NCI-H1092 (cell line): ENCODE measurements at regions not wholly inside any gene's neighbourhood (a gene's known extent, or its start where the extent isn't known, plus 50 kb on each side); places are given as distances from the start of the nearest gene placed in this dataset.
"Not testable (repeated sequence)": the region's sequence is repeated elsewhere in the genome, so short reads cannot be mapped to it uniquely, and the experiment has no call there.

Source experiments
- DNase-seq: peaks from one replicate; lab custom pipeline; 2025; lab: John Stamatoyannopoulos, UW

GRCh38 chr3:82177774-82178173 lies 416.3 kb upstream of the GBE1 start:
- no peak for DNase-seq

DNA sequence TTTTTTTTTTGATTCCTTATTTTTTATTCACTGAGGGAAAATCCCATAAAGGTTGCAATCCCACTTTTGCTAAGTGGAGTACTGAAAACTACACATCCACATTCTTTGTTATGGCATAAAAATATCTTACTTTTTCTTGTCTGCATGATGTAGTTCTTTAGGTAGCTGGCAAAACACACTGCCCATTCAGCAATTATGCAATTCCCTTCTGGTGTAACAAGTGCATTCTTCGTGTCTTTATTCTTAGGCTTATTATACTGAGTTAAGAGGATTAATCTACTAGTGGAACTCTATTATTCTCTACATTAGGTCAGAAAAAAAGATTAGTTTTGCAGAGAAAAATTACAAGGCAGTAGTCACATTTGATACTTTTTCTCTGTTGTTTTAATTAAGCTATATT lies 403.8 kb upstream of the GBE1 start:
- DNase-seq = no peak

DNA sequence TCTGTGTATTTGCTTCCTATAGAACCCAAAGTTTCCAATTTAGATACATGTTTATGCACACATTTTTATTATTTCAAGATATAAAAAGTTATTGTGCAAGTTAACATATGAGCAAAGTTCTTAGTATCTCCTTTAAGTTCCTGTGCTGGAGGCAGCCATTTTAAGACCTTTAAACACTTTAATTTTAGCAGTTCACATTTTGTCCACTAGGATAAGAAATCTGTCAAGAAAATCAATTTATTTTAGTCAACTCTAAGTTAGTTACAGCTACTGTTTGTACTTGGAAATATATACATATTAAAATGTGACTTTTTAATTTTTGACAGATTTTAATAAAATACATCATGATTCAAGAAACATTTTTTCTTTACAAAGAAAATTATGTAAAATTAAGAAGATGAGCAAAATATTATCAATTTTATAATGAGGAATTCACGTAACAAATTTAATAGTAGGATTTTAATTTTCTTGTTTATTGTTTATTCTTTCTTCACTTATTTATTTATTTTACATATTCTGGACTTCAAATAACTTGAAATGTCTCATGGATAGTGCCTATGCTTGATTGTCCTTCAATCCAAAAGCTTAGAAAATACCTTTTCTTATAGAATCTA lies 402.6 kb upstream of the GBE1 start:
- no peak for DNase-seq

- DNase-seq = no peak
These were observed 396.5 kb upstream of the GBE1 start for GRCh38 chr3:82157952-82158351.

GRCh38 chr3:82153892-82154291 lies 392.4 kb upstream of the GBE1 start:
- DNase-seq = not testable (repeated sequence)

- DNase-seq = no peak
These were observed 384.3 kb upstream of the GBE1 start for GRCh38 chr3:82145742-82146141.

- no peak for DNase-seq
These were observed 383.4 kb upstream of the GBE1 start for GRCh38 chr3:82144811-82145210.

DNA sequence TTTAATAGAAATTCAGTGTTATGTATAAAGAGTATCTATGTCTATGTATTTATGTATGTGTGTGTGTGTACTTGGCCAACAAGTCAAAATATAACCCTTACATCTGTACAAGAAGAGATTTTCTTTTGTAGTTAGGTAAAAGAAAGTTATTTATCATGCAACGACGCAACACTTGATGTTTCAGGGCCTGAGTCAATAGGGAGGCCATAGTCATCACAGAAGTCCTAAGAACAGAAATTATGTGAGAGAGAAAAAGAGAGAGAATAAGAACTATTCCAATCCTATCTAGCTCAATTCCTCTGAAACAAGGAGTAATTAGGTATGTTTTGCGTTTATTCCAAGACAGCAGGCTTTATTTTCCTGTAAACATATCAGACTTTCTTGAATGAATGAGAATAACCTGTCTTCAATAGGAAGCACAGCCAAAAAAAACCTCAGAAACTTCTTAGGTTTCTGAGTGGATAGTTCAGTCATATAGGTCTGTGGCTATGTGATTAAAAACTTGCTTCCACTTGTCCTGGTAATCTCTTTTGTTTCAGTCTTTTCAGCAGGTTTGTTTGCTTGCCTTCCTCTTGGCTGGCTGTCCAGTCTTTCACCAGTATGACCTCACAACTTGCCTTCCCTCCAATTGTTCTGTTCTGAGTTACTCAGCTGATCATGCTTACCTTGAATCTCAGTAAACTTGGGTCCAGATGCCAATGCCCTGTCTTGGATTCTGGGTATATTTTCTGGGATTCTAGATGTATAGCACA lies 382.4 kb upstream of the GBE1 start:
- DNase-seq = no peak

- DNase-seq = no peak
These were observed 380.1 kb upstream of the GBE1 start for GRCh38 chr3:82141592-82141991.

DNA sequence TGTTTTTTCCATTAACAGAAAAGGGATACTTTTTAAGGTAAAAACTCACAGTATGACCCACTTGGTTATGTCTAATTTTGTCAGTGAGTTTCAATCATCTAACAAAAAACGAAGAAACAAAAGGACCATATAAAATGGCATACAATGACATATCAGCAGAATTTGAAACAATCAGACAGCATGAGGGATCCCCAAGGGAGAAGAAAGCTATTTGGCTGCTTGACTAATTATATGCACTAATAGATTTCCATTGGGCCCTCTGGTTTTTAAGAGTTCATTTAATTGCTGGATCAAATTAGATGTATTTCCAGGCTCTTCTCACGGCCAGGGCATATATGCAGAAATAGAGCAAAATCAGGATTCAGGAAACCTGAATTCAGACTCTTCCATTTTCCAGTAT lies 376.4 kb upstream of the GBE1 start:
- DNase-seq = no peak

GRCh38 chr3:82137050-82137449 lies 375.6 kb upstream of the GBE1 start:
- DNase-seq = no peak

- peak; percentile 1 for DNase-seq
These were observed 371.7 kb upstream of the GBE1 start for GRCh38 chr3:82133070-82133606.

DNA sequence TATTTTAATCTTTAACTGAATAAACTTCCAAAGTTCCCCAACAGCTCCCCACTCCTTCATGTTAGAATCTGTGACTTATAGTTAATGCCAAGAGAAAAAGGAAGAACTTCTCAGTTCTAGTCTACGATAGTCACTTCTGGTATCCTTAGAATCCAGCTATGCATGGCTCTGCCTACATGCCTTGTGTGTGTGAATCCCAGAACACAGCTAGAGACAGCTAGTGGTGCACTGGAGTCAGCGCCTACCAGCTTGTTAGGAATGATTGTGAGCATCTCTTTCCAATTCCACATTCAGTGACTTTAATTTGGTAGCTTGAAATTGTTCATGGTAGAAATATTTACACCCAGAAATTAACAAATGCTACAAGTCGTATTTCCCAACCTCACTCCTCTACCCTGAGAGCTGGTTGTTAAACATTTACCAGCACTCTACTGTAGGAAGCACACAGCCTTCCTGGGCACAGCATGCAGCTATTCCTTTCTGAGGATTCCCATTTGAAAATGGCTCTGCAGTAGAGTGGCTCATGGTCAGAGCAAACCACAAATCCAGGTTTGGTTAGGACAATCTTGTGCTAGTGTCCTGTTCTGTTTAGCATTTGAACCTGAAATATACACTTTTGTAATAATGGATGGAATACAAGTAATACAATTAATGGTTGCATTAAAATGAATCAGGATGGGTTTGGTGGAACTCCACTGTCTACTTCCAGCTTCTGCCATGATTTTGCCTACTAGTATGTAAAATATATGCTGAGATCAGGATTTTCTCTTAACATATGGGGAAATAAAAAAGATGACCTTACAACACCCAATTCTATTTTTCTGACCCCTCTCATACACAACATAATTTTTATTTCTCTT lies 371.0 kb upstream of the GBE1 start:
- DNase-seq = no peak

GRCh38 chr3:82130046-82130445 lies 368.6 kb upstream of the GBE1 start:
- no peak for DNase-seq

GRCh38 chr3:82129221-82129801 lies 367.9 kb upstream of the GBE1 start:
- DNase-seq = no peak

- no peak for DNase-seq
These were observed 366.8 kb upstream of the GBE1 start for GRCh38 chr3:82128271-82128670.

- no peak for DNase-seq
These were observed 361.3 kb upstream of the GBE1 start for GRCh38 chr3:82122554-82123345.

DNA sequence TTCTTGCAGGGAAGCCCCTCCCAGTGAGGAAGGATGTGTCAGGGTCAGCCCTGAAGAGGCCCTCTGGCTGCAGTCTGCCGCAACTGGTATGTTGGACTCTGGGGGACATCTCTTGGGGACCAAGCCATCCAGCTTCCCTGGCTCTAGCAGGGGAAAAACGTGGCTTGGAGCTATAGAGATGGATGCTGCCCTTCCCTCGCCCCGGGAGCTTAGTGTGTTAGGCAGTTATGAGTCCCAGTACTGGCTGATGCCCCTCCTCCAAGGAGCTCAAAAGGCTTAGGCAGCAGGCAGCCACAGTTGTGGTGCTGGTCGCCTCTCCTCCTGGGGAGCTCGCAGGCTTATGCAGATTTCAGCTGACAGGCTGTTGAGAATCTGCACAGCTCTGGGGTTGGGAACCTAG lies 353.1 kb upstream of the GBE1 start:
- no peak for DNase-seq

GRCh38 chr3:82110721-82111120 lies 349.3 kb upstream of the GBE1 start:
- not testable (repeated sequence) for DNase-seq

DNA sequence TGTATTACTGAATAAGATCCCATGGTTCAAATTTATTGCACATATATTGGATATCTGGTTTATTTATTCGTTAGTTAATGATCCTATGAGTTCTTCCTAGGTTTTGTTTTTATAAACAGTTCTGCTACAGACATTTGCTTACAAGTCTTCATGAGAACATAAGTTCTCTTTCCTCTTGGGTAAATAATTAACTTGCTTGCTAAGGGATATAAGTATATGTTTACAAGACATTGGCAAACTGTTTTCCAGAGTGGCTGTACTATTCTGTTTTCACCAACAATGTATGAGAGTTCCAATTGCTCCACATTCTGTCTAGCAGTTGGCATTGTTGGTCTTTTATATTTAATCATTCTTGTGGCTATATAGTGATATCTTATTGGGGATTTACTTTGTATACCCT lies 341.8 kb upstream of the GBE1 start:
- DNase-seq = no peak

GRCh38 chr3:82100378-82100777 lies 338.9 kb upstream of the GBE1 start:
- DNase-seq = no peak
